ENCODE measurements at regions not wholly inside any gene's neighbourhood (a gene's known extent, or its start where the extent isn't known, plus 50 kb on each side); places are given as distances from the start of the nearest gene placed in this dataset.

DNA sequence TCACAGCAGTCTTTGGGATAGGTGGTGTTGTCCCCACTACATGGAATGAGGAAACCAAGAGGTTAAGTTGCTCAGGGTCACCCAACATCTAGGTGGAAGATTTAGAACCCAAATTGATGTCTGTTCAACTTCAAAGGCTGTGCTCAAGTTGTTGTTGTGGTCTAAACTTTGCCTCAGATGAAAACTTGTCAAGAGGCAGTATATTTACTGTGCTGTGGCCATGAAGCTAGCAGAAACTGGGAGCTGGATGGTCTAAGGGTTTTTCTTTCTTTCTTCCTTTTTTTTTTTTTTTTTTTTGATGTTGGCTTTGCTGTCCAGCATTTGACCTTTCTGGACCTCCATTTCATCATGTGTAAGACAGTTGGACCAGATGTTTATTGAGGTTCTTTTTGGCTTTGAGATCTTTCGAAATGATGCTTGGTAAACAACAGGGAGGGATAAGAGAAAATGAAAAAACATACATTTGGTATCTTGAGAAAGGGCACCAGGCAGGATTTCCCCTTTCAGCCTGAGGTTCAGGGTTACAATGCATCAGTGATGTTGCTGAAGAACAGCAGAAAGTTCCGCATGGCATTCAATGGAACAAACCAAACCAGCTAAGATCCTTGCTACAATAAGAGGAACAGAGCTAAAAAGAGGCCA, 166.2 kb upstream of the RPS6KA3 start:
- no peak for DNase-seq (ENCODE audit: low read depth in 2 of 2)

- no peak for DNase-seq (ENCODE audit: low read depth in 2 of 2)
Observed at GRCh38 chrX:20432048-20432447, 165.3 kb upstream of the RPS6KA3 start.

DNA sequence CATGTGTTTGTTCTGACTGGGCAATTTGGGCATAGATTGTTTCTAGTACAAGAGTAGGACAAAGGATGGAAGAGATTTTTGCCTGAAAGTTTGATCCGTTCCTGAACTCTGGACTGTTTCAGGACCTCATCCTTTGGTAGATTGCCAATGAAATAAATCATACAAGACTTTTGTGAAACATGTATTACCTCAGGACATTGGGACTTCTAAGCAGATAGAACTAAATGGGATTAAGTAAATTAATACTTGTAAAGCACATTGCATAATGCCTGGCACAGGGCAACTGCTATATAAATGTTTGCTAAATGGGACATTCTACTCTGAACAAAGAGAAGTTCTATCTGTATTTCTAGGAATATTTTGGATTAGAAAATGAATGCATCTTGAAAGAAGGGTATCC, 164.8 kb upstream of the RPS6KA3 start:
- DNase-seq (ENCODE audit: low read depth in 2 of 2) = no peak

DNA sequence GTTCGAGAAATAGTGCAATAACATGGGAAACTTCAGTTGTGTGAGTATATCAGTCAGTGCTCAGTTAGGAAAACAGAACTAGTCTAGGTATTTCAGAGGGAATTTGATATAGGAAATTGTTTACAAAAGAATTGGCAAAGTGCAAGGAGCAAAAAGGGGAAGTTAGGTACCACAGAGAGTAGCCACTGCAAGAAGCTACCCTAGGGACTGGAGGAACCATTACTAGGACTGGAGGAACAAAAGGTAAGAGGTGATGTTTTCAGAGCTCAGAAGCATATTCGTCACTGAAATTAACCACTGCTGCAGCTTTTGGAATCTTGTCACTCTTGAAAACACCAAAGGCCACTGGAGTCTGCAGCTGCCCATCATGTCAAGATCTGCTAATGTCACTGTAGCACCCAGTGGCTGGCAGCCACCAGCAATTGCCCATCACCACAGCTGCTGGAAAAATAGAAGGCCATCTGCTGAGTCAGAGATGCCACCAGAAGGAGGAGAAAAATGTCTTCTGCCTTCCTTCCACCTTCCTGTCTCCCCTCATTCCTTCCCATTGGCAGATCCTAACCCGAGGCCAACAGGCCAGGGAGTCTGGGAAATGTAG, 160.6 kb upstream of the RPS6KA3 start:
- no peak for DNase-seq (ENCODE audit: low read depth in 2 of 2)

DNA sequence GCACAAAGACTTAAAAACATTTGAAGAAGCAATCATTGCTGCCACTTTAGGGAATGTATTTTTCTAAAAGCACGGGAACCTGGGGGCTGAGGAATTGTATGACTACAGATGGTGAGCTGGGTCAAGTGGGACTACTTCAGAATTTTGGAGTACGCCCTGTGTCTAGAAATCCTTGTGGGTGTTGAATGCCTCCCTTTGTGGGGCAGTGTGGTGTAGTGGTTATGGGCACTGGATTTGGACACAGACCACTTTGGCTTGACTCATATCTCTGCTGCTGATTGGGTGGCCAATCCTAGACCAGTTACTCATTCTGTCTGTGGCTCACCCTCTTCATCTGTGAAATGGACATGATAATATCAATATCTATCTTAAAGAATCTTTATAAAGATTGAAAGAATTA, 155.0 kb upstream of the RPS6KA3 start:
- no peak for DNase-seq (ENCODE audit: low read depth in 2 of 2)

DNA sequence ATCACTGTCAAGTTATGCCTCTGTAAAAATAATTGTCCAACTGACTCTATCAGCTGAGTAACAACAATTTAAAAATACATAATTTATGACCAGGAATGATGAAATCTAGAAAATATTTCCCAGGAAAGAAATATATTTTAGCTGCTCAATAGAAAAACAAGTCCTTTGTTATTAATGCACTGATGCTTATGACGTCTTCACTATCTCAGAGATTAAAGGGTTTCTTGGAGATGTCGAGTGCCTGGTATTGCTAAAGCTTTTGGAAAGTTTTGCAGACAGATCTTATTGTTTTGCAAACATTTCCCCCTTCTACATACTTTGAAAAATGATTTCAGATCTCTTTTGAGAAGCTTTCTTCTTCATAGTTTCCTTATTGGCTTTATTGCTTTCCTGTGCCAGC, 154.6 kb upstream of the RPS6KA3 start:
- no peak for DNase-seq (ENCODE audit: low read depth in 2 of 2)

DNA sequence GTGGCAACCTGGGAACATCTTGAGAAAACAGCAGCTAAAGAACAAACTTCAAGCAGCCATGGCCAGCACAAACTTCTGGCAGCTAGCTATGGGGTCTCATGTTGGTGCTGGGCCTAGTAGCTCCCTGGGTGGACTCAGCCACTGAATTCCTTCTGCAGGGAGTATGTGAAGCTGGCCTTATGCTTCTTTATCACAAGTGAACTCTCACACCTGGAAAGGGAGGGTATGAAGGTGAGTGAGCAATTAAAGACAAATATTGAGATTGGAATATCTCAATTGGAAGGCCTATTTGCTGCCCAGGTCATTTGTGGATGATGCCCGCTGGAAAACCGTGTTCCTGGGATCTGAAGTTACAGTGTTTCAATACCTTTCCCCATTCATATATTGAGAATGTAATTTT, 153.3 kb upstream of the RPS6KA3 start:
- no peak for DNase-seq (ENCODE audit: low read depth in 2 of 2)

- DNase-seq (ENCODE audit: low read depth in 2 of 2) = no peak
Observed at GRCh38 chrX:20418379-20419150, 151.9 kb upstream of the RPS6KA3 start.

- DNase-seq (ENCODE audit: low read depth in 2 of 2) = no peak
Observed at GRCh38 chrX:20414762-20415445, 148.2 kb upstream of the RPS6KA3 start.

GRCh38 chrX:20414066-20414465, 147.4 kb upstream of the RPS6KA3 start:
- DNase-seq (ENCODE audit: low read depth in 2 of 2) = no peak

GRCh38 chrX:20412871-20413486, 146.3 kb upstream of the RPS6KA3 start:
- no peak for DNase-seq (ENCODE audit: low read depth in 2 of 2)

GRCh38 chrX:20410540-20410939, 143.8 kb upstream of the RPS6KA3 start:
- DNase-seq (ENCODE audit: low read depth in 2 of 2) = no peak

GRCh38 chrX:20409991-20410390, 143.3 kb upstream of the RPS6KA3 start:
- DNase-seq (ENCODE audit: low read depth in 2 of 2) = no peak

DNA sequence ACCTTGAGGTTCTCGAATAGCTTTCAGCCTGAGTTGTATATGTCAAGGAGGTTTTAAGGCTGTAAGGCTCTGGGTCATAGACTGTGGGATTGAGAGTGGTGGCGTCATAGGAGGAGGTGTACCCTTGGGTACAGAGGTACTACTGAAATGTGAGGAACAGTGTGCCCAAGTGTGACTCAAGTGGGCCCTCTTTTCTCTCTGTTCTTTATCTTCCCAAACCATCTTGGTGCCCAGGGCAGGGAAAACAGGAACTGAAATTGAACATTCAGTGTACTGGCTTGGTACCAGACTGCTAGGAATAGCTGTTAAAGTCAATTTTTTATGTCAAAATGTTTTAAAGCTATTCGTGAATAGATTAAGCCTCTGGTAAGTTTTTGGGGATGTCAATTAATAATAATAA, 136.2 kb upstream of the RPS6KA3 start:
- DNase-seq (ENCODE audit: low read depth in 2 of 2) = no peak

DNA sequence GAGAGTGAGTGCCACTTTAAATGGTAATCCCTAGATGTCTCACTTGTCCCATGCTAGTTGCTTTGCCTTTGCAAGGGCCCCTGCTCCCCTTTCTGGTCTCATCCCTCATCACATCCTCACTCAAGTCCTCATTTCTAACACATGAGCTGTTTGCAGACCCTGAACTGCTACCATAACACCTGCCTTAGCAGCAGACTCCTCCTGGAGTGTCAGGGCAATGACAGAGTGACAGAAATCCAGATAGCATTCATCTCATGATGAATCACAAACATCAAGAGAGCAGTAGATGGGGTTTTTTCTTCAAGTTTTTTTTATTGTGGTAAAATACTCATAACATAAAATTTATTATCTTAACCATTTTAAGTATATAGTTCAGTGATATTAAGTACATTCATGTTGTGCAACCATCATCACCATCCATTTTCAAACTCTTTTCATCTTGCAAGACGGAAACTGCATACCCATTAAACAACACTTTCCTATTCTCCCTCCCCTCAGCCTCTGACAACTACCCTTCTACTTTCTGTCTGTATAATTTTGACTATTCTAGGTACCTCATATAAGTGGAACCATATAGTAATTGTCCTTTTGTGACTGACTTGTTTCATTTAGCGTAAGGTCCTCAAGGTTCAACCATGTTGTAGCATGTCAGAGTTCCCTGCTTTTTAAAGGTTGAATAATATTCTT, 133.2 kb upstream of the RPS6KA3 start:
- DNase-seq (ENCODE audit: low read depth in 2 of 2) = no peak

- DNase-seq (ENCODE audit: low read depth in 2 of 2) = no peak
Observed at GRCh38 chrX:20397587-20397986, 130.9 kb upstream of the RPS6KA3 start.

DNA sequence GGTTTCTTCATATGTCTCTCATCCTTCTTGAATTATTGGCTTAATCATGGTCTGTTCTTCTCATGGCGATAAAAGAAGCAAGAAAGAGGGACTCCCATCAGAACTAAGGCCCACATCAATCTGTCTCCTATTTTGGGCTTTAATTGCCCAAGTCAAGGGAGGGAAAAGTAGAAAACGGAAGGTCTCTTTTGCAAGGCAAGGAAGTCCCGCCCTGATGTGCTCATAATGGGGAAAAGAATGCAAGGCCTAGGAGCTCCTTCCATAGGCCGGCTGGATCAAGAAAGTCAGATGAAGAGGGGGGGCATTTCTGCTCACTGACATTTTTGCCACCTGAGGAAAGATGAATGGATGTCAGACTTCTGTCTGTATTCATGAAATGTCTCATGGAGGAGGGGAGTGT, 127.7 kb upstream of the RPS6KA3 start:
- DNase-seq (ENCODE audit: low read depth in 2 of 2) = no peak

- DNase-seq (ENCODE audit: low read depth in 2 of 2) = no peak
Observed at GRCh38 chrX:20393944-20394343, 127.2 kb upstream of the RPS6KA3 start.

GRCh38 chrX:20388594-20388993, 121.9 kb upstream of the RPS6KA3 start:
- no peak for DNase-seq (ENCODE audit: low read depth in 2 of 2)

- DNase-seq (ENCODE audit: low read depth in 2 of 2) = no peak
Observed at GRCh38 chrX:20383477-20383876, 116.8 kb upstream of the RPS6KA3 start.

DNA sequence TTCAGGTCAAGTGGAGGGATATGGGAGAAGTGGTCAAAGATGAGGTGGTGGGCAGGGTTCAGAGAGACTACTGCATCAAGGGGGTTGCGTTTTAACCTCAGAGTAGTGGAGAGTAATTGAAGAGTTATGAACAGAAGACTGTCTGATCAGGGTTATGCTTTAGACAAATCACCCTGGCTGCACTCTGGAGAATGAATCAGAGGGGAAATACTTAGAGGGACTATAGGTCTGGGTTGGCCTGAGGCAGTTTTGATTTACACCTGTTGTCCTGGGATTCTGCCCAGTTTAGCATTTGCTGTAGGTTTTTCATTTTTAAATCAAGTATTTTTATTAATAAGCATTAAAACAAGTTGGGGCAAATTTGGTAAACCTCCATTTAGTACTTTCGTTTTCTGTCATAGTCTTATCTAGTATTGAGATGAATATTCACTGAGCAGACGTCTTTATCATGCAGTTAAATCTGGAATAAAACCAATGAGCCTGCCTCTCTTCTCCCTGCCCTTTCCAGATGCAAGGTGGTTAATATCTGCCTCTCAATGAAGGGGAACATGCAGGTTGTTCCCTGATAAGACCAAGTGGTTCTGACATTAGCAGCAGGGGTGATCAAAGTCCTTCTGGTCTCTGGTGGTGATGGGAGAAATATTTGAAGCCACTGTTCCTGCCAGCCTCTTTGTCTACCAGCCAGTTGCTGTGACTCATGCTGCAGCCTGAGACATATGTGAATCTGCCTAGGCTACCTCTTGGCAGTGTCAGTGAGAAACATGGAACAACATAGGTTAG, 116.0 kb upstream of the RPS6KA3 start:
- DNase-seq (ENCODE audit: low read depth in 2 of 2) = no peak

All from activated CD4-positive, alpha-beta T cell treated with anti-CD3 and anti-CD28 coated beads for 24 hours (primary cell).